ENCODE measurements at regions not wholly inside any gene's neighbourhood (a gene's known extent, or its start where the extent isn't known, plus 50 kb on each side); places are given as distances from the start of the nearest gene placed in this dataset.

- DNase-seq, result no peak
Measured at GRCh38 chr3:159922193-159922840, 66.3 kb upstream of the IL12A start.

GRCh38 chr3:159922861-159923312 lies 65.7 kb upstream of the IL12A start:
- no peak for DNase-seq

- no peak for DNase-seq
Measured at GRCh38 chr3:159923336-159923735, 65.3 kb upstream of the IL12A start.

- DNase-seq, result no peak
Measured at GRCh38 chr3:159923956-159924355, 64.7 kb upstream of the IL12A start.

- no peak for DNase-seq
Measured at GRCh38 chr3:159924411-159924810, 64.2 kb upstream of the IL12A start.

GRCh38 chr3:159925248-159925647 lies 63.4 kb upstream of the IL12A start:
- no peak for DNase-seq

- DNase-seq, result no peak
Measured at GRCh38 chr3:159926573-159926972, 62.1 kb upstream of the IL12A start.

GRCh38 chr3:159928071-159928491 lies 60.6 kb upstream of the IL12A start:
- no peak for DNase-seq

GRCh38 chr3:159928666-159929065 lies 60.0 kb upstream of the IL12A start:
- no peak for DNase-seq

- no peak for DNase-seq
Measured at GRCh38 chr3:159929171-159930141, 59.2 kb upstream of the IL12A start.

GRCh38 chr3:159934216-159934615 lies 54.4 kb upstream of the IL12A start:
- DNase-seq, result no peak

GRCh38 chr3:159936541-159936940 lies 52.1 kb upstream of the IL12A start:
- DNase-seq, result no peak

- DNase-seq, result no peak
Measured at GRCh38 chr3:159937561-159938166, 51.0 kb upstream of the IL12A start.

- no peak for DNase-seq
Measured at GRCh38 chr3:159938714-159939113, 49.9 kb upstream of the IL12A start.
